ENCODE measurements at regions not wholly inside any gene's neighbourhood (a gene's known extent, or its start where the extent isn't known, plus 50 kb on each side); places are given as distances from the start of the nearest gene placed in this dataset.

GRCh38 chr10:47184273-47184672, 115.7 kb upstream of the GDF10 start:
- H3K9me2 ChIP-seq (replicated peaks; ENCODE audit: low read depth, low read length) = no peaks in the 10 kb centered on the region
- no peaks in the 10 kb centered on the region for H3K9me3 ChIP-seq (ENCODE audit: insufficient read depth, low read depth, low read length)
- H3K79me2 ChIP-seq (ENCODE audit: insufficient read depth, low read length) = no peaks in the 10 kb centered on the region
- no peak for TF ChIP-seq EZH2phosphoT487 (IDR thresholded peaks at IDR 0.05; ENCODE audit: borderline replicate concordance)
- TF ChIP-seq CTCF (conservative IDR thresholded peaks at IDR 0.05; ENCODE audit: low read length) = no peak
- no peaks in the 10 kb centered on the region for H3K27me3 ChIP-seq (ENCODE audit: insufficient read depth, low read length, poor library complexity, severe bottlenecking)
- no peak overlapping the region for H3K9ac ChIP-seq (ENCODE audit: low read depth, low read length, poor library complexity, severe bottlenecking)
- H3K36me3 ChIP-seq (ENCODE audit: insufficient read depth, low read length) = no peaks in the 10 kb centered on the region
- H3K4me3 ChIP-seq (ENCODE audit: low read length, poor library complexity, severe bottlenecking) = no peak overlapping the region
- no peak overlapping the region for H2AFZ ChIP-seq (ENCODE audit: low read length)
- no peaks in the 10 kb centered on the region for H4K20me1 ChIP-seq (ENCODE audit: insufficient read depth, low read length, poor library complexity, severe bottlenecking)
- no peaks in the 10 kb centered on the region for H3F3A ChIP-seq (ENCODE audit: low read depth)
- no peak overlapping the region for H3K4me2 ChIP-seq (ENCODE audit: low read depth, low read length, poor library complexity, severe bottlenecking)
- H3K4me1 ChIP-seq (ENCODE audit: insufficient read depth, low read length, poor library complexity, severe bottlenecking) = peaks cover 4% of the 10 kb centered on the region

GRCh38 chr10:47184724-47185330, 115.2 kb upstream of the GDF10 start:
- TF ChIP-seq EZH2phosphoT487 (IDR thresholded peaks at IDR 0.05; ENCODE audit: borderline replicate concordance) (no peak), CTCF (conservative IDR thresholded peaks at IDR 0.05; ENCODE audit: low read length) (no peak)
- Histone ChIP-seq H3K9ac (ENCODE audit: low read depth, low read length, poor library complexity, severe bottlenecking) (no peak overlapping the region), H3K36me3 (ENCODE audit: insufficient read depth, low read length) (no peaks in the 10 kb centered on the region), H4K20me1 (ENCODE audit: insufficient read depth, low read length, poor library complexity, severe bottlenecking) (no peaks in the 10 kb centered on the region), H3F3A (ENCODE audit: low read depth) (no peaks in the 10 kb centered on the region), H3K9me2 (replicated peaks; ENCODE audit: low read depth, low read length) (no peaks in the 10 kb centered on the region), H3K9me3 (ENCODE audit: insufficient read depth, low read depth, low read length) (no peaks in the 10 kb centered on the region), H3K4me1 (ENCODE audit: insufficient read depth, low read length, poor library complexity, severe bottlenecking) (peaks cover 4% of the 10 kb centered on the region), H3K27me3 (ENCODE audit: insufficient read depth, low read length, poor library complexity, severe bottlenecking) (no peaks in the 10 kb centered on the region), H3K4me3 (ENCODE audit: low read length, poor library complexity, severe bottlenecking) (no peak overlapping the region), H3K79me2 (ENCODE audit: insufficient read depth, low read length) (no peaks in the 10 kb centered on the region), H3K4me2 (ENCODE audit: low read depth, low read length, poor library complexity, severe bottlenecking) (no peak overlapping the region), H2AFZ (ENCODE audit: low read length) (no peak overlapping the region)

GRCh38 chr10:47186941-47187340, 113.1 kb upstream of the GDF10 start:
- Histone ChIP-seq H3K79me2 (ENCODE audit: insufficient read depth, low read length) (no peaks in the 10 kb centered on the region), H3K4me1 (ENCODE audit: insufficient read depth, low read length, poor library complexity, severe bottlenecking) (peaks cover 4% of the 10 kb centered on the region), H3F3A (ENCODE audit: low read depth) (no peaks in the 10 kb centered on the region), H3K9ac (ENCODE audit: low read depth, low read length, poor library complexity, severe bottlenecking) (no peak overlapping the region), H3K36me3 (ENCODE audit: insufficient read depth, low read length) (no peaks in the 10 kb centered on the region), H3K4me2 (ENCODE audit: low read depth, low read length, poor library complexity, severe bottlenecking) (no peak overlapping the region), H2AFZ (ENCODE audit: low read length) (no peak overlapping the region), H3K9me2 (replicated peaks; ENCODE audit: low read depth, low read length) (no peaks in the 10 kb centered on the region), H3K4me3 (ENCODE audit: low read length, poor library complexity, severe bottlenecking) (no peak overlapping the region), H4K20me1 (ENCODE audit: insufficient read depth, low read length, poor library complexity, severe bottlenecking) (no peaks in the 10 kb centered on the region), H3K27me3 (ENCODE audit: insufficient read depth, low read length, poor library complexity, severe bottlenecking) (no peaks in the 10 kb centered on the region), H3K9me3 (ENCODE audit: insufficient read depth, low read depth, low read length) (no peaks in the 10 kb centered on the region)
- TF ChIP-seq CTCF (conservative IDR thresholded peaks at IDR 0.05; ENCODE audit: low read length) (no peak), EZH2phosphoT487 (IDR thresholded peaks at IDR 0.05; ENCODE audit: borderline replicate concordance) (no peak)

All from Loucy (cell line).